H54 (cell line): ENCODE measurements at regions not wholly inside any gene's neighbourhood (a gene's known extent, or its start where the extent isn't known, plus 50 kb on each side); places are given as distances from the start of the nearest gene placed in this dataset.
A peak's percentile ranks its signal among the peaks of the same experiment; 100 is the strongest.

Experiments used
- DNase-seq: peaks from one replicate; pipeline ENCODE4 v3.0.0; 2011; ENCODE audit warnings: low spot score, mixed read lengths; ENCODE audit not compliant: insufficient read length
- FAIRE-seq: peaks from 3 replicates; lab custom pipeline; 2011; peaks lifted over from hg19 to GRCh38; lab: Jason Lieb, UNC
- POLR2A ChIP-seq: IDR thresholded peaks from 2 replicates; pipeline ENCODE4 v1.6.1; 2011; ENCODE audit warnings: low read depth, mild to moderate bottlenecking, low read length

GRCh38 chr9:109894473-109894872, 114.5 kb downstream of the PALM2AKAP2 start:
- DNase-seq: no peak
- no peak for TF ChIP-seq POLR2A
- FAIRE-seq: no peak

GRCh38 chr9:109894921-109895758, 115.1 kb downstream of the PALM2AKAP2 start:
- DNase-seq: no peak
- no peak for TF ChIP-seq POLR2A
- FAIRE-seq: no peak

GRCh38 chr9:109901201-109901600, 121.2 kb downstream of the PALM2AKAP2 start:
- FAIRE-seq (no peak), DNase-seq (no peak)
- no peak for TF ChIP-seq POLR2A

GRCh38 chr9:109903515-109904138, 123.6 kb downstream of the PALM2AKAP2 start:
- TF ChIP-seq POLR2A: no peak
- DNase-seq (peak; percentile 68), FAIRE-seq (peak; percentile 94)

- TF ChIP-seq POLR2A: no peak
- no peak for FAIRE-seq
- DNase-seq: no peak
Measured at GRCh38 chr9:109904666-109905065, 124.7 kb downstream of the PALM2AKAP2 start.

- no peak for TF ChIP-seq POLR2A
- no peak for DNase-seq
- no peak for FAIRE-seq
Measured at GRCh38 chr9:109905472-109905871, 125.5 kb downstream of the PALM2AKAP2 start.

- no peak for TF ChIP-seq POLR2A
- DNase-seq (no peak), FAIRE-seq (peak; percentile 60)
Measured at GRCh38 chr9:109906766-109907382, 126.9 kb downstream of the PALM2AKAP2 start.

- TF ChIP-seq POLR2A: no peak
- FAIRE-seq (no peak), DNase-seq (no peak)
Measured at GRCh38 chr9:109907400-109907799, 127.4 kb downstream of the PALM2AKAP2 start.

- peak; percentile 30 for FAIRE-seq
Measured at GRCh38 chr9:109907810-109908458, 127.9 kb downstream of the PALM2AKAP2 start.

GRCh38 chr9:109908459-109909390, 128.7 kb downstream of the PALM2AKAP2 start:
- no peak for DNase-seq
- no peak for TF ChIP-seq POLR2A
- no peak for FAIRE-seq

More at GRCh38 chr9:109907810-109908458, 127.9 kb downstream of the PALM2AKAP2 start:
- DNase-seq: no peak
- TF ChIP-seq POLR2A: no peak

- no peak for TF ChIP-seq POLR2A
- peak; percentile 53 for DNase-seq
Measured at GRCh38 chr9:109910671-109911518, 130.9 kb downstream of the PALM2AKAP2 start.

GRCh38 chr9:109912082-109912582, 132.1 kb downstream of the PALM2AKAP2 start:
- no peak for TF ChIP-seq POLR2A
- FAIRE-seq (peak; percentile 72), DNase-seq (no peak)

More at GRCh38 chr9:109910671-109911518, 130.9 kb downstream of the PALM2AKAP2 start:
- FAIRE-seq: peak; percentile 93
